HG03097 (cell line): ENCODE measurements at regions not wholly inside any gene's neighbourhood (a gene's known extent, or its start where the extent isn't known, plus 50 kb on each side); places are given as distances from the start of the nearest gene placed in this dataset.

Experiments
- ATAC-seq: cut with Tn5 transposase; IDR thresholded peaks from one replicate; pipeline ENCODE4 v1.9.1; 2021; ENCODE audit not compliant: unreplicated experiment, low FRiP score

DNA sequence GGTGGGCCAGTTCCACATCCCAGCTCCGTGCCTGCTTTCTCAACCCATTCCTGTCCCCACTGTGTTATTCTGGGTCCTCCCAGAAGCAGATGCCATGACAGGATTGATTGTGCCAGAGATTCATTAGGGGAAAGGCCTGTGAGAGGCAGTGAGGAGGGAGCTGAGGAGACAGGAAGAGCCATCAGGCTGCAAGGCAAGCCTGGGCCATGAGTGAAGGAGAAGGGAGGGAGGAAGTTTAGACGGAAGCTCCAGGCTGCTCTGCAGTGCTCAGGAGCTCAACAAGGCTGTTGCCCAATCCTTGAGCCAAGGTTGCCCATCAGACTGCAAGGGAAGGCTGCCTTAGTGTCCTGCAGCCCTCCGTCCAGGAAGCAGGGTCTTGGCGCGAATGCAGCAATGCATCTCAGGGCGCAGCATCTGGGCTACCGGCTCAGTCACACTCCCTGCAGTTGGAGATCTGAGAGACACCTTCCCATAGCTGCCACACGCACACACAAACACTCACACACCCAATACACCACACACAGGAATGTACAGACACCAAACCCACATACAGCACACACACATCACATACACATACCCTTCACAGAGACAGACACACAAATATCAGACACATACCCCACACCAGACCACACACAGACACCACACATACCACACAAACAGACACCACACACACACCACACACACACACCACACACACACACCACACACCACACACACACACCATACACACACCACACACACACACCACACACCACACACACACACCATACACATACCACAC is 139.5 kb upstream of the NDUFV2 start:
- no peak for ATAC-seq

DNA sequence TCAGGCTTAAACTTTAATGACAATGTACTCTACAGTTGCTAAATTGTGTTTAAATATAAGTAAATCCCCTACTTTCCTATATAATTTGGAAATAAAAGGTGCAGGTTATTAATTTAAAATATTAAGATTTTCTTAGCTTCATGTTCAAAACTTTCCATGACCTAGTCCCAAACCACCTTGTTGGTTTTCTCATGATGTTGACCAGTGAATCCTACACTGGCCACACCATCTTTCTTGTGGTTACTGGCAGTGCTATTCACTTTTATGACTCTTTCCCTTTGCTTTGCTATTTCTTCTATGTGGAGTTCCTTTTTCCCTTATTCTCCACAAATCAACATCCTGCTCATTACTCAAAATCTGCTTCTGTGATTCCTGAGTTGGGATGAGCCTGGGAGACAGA is 138.6 kb upstream of the NDUFV2 start:
- ATAC-seq, result no peak

DNA sequence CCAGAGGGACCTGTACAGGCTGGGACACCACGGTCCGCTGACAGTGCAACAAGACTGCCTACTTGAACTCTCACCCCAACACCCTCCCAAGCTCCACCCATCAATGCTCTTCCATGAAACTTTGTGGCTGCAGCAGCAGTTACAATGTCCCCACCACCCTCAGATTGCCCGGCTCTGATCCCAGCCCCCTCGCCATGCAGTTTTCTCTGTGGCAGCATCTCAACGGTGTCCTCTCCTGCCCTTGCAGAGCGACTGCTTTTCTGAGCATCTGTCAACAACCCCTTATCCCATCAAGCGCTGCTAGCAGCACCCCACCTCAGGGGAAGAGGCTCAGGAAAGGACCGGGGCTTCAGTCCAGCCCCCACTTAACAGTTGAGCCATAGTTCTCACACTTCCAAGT is 137.1 kb upstream of the NDUFV2 start:
- no peak for ATAC-seq

DNA sequence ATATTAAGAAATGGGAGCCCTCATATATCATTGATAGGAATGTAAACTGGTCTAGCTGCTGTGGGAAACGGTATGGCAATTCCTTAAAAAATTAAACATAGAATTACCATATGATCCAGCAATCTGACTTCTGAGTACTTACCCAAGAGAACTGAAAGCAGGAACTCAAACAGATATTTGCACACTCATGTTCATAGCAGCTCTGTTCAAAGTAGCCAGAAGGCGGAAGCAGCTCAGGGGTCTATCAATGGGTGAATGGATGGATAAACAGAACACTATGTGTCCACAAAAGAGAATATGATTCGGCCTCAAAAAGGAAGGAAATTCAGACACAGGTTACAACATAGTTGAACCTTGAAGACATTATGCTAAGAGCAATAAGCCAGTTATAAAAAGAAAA is 135.7 kb upstream of the NDUFV2 start:
- ATAC-seq, result no peak

DNA sequence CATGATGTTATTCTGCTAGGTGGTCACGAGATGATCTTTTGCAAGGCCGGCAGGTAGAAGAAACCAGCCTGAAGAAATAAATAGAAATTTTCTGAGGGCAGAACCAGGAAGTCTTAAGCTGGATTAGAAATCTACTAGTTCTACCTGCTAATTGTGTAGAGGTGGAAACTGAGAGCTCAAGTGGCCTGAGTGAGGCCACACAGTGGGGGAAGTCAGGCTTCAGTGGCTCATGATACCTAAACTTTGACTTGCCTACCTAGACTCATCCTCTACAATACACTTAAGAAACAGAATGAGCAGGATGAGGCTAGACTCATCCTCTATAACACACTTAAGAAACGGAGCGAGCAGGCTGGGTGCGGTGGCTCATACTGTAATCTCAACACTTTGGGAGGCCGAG is 134.9 kb upstream of the NDUFV2 start:
- ATAC-seq, result no peak

DNA sequence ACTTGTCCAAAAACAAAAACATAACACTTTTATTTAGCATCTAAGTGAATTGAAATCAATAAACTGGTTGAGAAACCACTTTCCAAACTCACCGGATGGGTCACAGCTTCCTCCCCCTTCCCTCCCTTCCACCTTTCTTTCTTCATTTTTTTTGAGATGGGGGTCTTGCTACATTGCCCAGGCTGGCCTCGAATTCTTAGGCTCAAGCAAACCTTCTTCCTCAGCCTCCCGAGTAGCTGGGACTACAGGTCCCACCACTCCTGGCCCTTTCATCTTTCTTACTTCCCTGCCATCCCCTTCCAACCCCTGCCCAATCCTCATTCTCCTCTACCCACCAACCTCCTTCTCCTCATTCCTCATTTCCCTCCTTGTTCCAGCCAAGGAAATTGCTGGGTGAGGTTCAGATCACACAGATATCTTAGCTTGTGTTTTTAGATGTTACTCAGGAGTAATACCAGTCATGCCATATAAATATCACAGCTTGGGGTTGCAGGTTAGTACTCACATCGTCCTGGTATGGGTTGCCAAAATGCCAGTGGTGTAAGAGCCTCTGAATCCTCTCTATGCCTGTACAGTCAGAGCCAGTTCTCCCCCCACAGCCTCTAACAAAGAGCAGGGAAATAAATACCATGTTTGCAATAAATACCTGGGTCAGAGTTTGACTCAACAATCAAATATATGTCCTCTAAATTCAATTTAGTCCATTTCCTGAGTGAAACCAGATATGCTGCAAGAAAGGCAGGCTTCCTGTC is 132.7 kb upstream of the NDUFV2 start:
- ATAC-seq, result no peak

DNA sequence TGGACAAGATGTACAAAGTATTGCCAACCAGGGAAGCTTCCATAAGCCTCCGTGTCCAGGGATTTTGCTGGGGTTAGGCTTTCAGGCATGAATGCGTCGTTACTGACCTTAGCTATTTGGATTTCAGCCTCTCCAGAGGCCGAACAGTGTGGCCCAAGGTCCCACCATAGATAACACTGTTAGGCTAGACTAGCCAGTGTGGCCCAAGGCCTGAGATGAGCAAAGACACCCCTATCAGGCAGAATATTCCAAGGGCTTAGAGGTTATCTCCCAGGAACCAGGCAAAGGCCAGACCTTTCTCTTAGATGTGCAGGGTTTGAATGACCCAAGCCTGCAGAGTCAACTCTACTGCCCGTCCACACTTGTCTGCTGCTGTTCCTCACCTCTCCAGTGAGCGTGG is 131.7 kb upstream of the NDUFV2 start:
- ATAC-seq, result no peak

DNA sequence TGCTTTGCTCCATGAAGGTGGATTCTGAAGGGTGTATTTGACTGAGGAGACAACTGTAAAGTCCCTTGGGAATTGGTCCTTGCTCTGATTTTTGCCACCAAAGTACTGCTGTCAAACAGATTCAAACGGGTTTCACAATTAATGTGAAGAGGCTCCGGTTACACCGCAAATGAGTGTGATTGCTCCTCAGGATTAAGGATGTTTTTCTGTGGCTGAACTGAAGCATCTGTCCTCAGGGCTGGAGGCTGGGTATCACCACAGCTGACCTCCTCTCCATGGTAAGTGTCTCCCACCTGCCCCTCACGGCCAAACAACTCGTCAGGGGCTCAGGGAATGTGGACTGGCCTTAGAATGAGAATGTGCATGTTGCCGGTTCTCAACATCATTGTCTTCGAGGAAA is 130.4 kb upstream of the NDUFV2 start:
- ATAC-seq, result no peak

DNA sequence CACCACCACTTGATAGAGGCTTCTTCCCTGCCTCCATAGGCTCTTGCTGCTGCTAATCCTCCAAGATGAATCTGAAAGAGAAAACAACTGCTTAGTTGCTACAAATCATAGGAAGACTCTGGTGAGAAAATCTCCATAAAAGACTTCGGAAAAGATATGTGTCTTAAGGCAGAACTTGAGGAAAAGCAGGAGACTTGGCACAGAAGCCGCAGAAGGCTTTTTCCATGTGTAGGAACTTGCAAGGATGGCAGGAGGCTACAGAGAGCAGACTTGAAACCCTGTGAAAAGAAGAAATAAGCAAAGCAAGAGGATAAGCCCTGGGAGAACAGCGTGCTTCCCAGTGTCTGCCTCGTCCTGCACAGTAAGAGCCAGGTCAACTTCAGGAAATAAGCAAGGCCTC is 128.2 kb upstream of the NDUFV2 start:
- ATAC-seq, result no peak

DNA sequence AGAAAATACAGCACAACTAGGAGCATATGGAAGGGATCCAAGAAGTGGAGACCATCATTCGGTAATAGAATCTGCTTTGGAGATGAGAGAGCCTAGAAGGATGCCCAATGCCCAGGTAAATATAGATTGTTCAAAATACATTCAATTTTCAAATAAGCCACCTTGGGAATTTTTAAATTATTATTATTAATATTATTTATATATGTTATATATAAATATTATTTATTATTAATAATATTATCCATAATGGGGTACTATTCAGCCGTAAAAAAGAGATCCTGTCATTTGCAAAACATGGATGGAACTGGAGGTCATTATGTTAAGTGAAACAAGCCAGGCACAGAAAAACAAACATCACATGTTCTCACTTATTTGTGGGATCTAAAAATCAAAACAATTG is 127.8 kb upstream of the NDUFV2 start:
- ATAC-seq, result no peak

DNA sequence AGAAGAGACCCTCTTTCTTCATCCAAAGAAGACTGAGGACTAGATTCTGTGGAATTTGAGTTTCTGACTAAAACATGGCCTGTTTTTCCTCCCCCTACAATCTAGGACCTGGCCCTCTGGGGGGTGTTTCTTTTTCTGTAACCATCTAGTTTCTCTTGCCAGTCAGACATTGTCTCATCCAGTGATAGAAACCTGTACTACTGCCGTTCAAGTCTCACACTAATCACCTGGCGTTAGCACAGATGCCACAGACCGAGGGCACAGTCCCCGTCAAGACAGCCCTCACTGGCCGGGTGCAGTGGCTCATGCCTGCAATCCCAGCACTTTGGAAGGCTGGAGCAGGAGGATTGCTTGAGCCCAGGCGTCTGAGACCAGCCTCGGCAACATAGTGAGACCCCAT is 126.9 kb upstream of the NDUFV2 start:
- ATAC-seq, result no peak

DNA sequence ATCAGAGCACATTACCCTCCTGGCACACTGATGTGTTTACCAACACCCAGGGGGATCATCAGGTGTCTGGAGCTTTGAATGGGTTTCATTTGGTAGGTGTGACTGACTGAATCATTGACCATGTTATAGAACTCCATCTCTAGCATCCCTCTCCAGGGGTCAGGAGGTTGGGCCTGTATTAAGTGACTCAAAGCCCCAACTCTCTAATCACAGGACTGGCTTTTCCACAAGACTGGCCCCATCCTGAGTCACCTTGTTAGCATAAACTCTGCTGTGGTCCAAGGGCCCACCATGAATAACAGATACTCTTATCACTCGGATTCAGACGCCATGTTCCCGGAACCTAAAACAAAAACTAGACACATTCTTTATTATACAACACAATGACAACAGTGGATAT is 125.9 kb upstream of the NDUFV2 start:
- no peak for ATAC-seq

DNA sequence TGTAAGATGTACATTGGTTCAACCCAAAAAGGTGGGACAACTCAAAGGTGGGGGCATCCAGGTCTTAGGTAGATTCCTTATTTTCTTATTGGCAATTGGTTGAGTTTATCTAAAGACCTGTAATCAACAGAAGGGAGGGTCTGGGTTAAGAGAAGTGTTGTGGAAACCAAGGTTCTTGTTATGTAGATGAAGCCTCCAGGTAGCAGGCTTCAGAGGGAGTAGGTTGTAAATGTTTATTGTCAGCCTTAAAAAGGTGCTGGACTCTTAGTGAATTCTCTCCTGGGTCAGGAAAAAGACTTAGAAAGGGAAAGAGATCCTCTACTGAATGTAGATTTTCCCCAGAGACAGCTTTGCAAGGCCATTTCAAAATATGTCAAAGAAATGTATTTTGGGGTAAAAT is 125.3 kb upstream of the NDUFV2 start:
- ATAC-seq, result no peak

DNA sequence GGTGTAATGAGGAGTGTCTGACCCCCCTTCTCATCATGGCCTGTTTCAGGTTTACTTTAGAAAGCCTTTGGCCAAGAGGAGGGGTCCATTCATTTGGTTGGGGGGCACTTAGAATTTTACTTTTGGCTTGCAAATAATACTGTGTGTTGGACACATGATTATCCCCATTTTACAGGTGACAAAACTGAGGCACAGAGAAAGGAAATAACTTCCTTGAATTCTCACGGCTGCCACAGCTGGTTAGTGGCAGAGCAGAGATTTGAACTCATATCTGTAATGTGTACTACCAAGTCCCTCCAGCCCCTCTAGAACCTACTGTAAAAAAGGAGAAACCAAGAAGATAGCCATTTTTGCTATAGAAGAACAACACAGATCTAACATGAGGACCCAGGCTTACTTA is 124.8 kb upstream of the NDUFV2 start:
- ATAC-seq, result no peak

DNA sequence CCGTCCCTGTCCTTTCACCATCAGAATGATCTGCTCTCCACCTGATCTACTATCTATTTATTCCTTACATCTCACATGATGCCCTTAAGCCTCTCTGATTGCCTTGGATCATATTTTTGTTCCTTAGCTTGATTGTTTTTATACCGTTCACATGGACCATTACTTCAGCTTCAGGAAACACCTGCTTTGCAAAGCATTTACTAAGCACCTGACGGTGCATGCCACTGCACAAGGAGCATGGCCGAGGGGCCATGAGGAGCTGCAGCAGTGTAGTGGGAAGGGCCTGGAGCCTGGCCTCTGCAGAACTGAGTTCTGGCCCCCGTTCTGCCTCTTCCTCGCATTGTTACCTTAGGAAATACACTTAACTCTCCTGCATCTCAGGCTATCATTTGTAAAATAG is 124.1 kb upstream of the NDUFV2 start:
- ATAC-seq, result no peak

DNA sequence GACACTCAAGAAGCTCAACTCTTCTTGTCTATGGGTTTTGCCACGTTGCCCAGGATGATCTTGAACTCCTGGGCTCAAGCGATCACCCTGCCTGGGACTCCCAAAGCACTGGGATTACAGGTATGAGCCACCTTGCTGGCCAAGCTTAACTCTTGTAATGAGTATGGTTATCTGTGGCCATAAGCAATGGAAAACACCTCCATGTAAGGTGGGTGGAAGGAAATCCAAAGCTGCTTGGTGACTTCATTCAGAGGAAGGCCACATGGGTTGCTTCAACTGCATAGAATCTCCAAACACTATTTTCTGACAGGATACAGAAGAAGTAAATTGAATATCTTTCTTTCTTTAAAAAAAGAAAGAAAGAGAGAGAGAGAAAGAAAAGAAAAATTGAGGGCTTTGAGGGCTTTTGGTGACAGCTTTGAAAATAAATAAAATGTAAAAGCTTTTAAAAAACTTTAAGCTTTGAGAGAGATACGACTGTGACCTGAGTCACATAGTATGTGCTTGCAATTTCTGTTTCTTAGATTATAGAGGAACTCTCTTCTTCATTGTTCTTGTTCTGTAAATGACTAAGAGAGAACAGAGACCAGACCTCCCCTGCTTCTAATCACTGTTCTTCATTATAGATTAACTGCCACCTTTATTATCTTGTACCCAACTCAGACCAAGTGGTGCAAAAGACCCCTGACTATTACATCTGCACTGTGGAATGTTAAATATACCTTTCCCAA is 123.1 kb upstream of the NDUFV2 start:
- no peak for ATAC-seq

DNA sequence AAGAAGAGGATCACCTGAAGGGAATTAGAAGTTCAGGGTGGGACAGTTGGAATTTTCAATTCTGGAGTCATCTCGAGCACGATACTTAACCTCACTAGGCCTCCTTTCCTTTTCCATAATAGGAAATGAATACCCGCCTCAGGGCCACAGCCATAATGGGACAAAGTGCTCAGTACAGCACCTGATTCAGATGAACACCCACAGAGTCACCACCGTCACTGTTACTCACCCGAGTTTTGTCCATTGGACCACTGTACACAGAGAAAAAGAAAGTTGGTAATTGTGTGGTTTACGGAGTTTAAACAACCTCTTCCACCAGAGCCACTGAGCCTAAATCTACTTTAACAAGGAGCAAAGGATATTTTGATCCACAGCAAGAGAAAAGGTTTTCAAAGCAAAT is 122.0 kb upstream of the NDUFV2 start:
- no peak for ATAC-seq

DNA sequence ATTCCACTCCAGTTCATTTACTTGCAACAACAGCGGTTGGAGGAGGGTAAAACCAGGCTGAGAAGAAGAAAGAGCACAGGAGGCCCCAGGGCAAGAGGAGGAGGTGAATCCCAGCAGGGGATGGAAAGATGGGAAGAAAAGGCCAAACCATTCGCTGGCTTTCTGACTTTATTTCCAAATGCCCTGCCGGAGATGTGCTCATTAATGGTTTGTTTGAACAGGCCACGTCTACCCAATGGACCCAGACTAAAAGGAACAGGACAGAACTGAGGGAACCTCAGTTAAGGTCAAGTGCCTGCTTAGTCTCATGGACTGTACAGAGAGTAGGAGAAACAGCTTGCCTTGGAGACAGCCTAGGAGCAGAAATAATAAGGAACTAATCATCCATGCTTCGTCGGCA is 121.6 kb upstream of the NDUFV2 start:
- ATAC-seq, result no peak

DNA sequence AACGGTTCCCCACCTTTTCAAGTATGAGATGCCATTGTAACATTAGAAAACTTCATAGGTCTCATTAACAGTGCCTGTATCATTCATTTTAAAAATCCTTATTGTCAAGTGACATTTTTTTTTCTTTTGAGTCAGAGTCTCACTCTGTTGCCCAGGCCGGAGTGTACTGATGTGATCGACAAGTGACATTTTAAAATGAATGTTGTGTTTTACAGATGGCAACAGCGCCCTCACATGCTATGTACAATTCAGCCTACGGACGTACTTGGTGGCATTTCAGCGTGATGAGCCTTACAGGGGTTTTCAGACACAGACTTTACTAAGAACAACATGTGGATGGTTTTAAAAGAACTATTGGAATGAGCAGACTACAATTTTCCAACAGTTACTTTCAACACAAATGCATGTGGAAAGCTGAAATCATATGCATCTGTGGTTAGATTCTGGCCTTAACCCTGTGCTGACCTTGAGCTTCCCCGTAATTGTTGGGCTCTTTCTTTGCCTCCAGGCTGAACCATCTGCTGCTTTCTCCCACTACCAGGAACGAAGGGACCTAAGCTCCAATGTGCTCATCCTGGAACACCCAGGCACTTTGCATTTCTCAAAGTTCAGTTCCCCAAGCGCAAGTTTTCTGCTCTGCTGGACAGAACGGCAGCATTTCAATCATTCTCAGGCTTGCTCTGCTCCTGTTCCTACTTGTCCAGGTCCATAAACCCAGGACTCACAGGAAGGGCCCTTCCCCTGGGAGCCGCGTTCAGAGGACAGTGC is 119.9 kb upstream of the NDUFV2 start:
- no peak for ATAC-seq

DNA sequence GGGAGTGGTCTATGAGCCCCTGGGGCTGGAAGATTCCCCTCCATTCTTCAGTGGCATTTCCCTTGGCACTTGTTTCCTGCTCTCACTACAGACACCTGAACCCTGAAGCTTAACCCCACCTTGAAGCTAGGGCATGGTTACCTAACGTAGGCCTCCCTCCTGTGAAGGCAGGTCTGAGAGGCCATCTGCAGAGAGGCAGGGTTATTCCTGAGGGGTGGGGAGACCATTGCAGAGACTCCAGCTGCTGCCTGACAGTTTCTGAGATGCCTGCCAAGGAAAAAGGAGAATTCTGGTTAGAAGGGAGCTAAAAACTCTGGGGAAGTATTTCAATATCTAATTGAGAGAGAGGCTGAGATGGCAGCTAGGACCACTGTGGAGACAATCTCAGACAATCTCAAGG is 119.3 kb upstream of the NDUFV2 start:
- no peak for ATAC-seq

DNA sequence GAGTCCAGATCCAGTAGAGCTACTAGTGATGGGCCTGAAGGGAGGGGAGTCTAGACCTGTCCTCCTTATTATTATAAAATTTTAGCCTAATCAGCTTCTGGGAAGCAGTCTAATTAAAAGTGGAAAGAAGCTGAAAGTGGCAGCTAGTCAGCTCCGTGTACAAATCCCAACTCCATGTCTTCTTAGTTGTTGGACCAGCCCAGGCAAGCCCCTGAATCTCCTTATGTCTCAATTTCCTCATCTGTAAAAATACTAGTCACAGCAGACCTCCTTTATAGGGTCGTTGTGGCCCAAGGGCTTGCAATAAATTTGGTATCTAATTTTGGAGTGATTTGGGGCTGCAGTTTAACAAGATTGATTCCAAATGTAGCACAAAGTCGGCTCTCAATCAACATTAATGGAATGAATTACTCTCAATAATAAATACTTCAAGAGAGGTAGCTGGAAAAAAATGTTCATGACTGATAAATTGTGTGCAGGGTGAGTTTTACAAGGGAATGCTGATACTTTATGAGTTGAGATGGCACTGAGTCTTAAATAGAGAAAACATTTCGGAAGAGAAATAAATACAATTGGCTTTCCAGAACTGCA is 118.3 kb upstream of the NDUFV2 start:
- ATAC-seq, result no peak
